K562 (cell line): ENCODE measurements at regions not wholly inside any gene's neighbourhood (a gene's known extent, or its start where the extent isn't known, plus 50 kb on each side); places are given as distances from the start of the nearest gene placed in this dataset.

Experiments
- ATAC-seq: fragments of 200-7000 bp; cut with Tn5 transposase; 3 replicates; pipeline ENCODE4 v1.9.1; 2020; ENCODE audit warnings: moderate library complexity
- BruUV-seq: library from RNA; stranded (reverse); fragments of 400-500 nt; replicated peaks from 2 replicates; lab custom pipeline; 2021; lab: Mats Ljungman, UMichigan
- CTCF ChIA-PET: fragments of 300-600 bp; formaldehyde crosslinking; extraction: SDS; loops from one replicate; lab custom pipeline; 2021; ENCODE audit warnings: low intra/inter-chr PET ratio; lab: Yijun Ruan, JAX
- POLR2A ChIA-PET: fragments of 300-600, 350-650 bp; sonication (Branson Sonifier 250); formaldehyde crosslinking; extraction: SDS; loops from one replicate; lab custom pipeline; 2021; ENCODE audit warnings: antibody characterized with exemption, inconsistent platforms; lab: Yijun Ruan, JAX
- DNase-seq, 4 experiments: peaks; one replicate each; pipeline versions ENCODE4 v3.0.0 to v3.0.0-alpha.2; 2011 to 2018; ENCODE audit warnings: low spot score in 3 of 4, mixed read lengths in 3 of 4; ENCODE audit errors: extremely low read depth in 1 of 4
- FAIRE-seq: peaks from 2 replicates; lab custom pipeline; 2011; peaks lifted over from hg19 to GRCh38; lab: Jason Lieb, UNC
- H2AFZ ChIP-seq: 2 replicates; pipeline ENCODE4 v1.6.0; 2011; ENCODE audit warnings: low read depth, low read length, control low read depth, inconsistent platforms
- H3K27ac ChIP-seq: fragments of 200-600 bp; 3 replicates; pipeline ENCODE4 v1.8.0; 2011; ENCODE audit warnings: low read depth, mild to moderate bottlenecking, control low read depth, inconsistent platforms, low read length, moderate library complexity, mixed read lengths; ENCODE audit errors: extremely low read depth
- H3K27me3 ChIP-seq, 2 experiments: fragments of 300-600 bp in 1 of 2; 2 replicates in 1 of 2; 3 replicates in 1 of 2; pipeline versions ENCODE4 v1.6.0 to v1.8.0; 2011; ENCODE audit warnings: inconsistent platforms in 2 of 2, low read length in 2 of 2, mild to moderate bottlenecking in 1 of 2, mixed read lengths in 1 of 2, moderate library complexity in 1 of 2; ENCODE audit not compliant: control insufficient read depth in 2 of 2, insufficient read depth in 2 of 2
- H3K36me3 ChIP-seq: fragments of 300-600 bp; 3 replicates; pipeline ENCODE4 v1.8.0; 2011; ENCODE audit warnings: mild to moderate bottlenecking, low read length, inconsistent platforms; ENCODE audit not compliant: control insufficient read depth, insufficient read depth
- H3K4me1 ChIP-seq, 2 experiments: fragments of 200-600 bp in 1 of 2; replicated peaks in 1 of 2; 2 replicates in 1 of 2; 3 replicates in 1 of 2; pipeline versions ENCODE4 v1.5.1 to v1.8.0; 2011; ENCODE audit warnings: inconsistent platforms in 2 of 2, low read length in 2 of 2, mild to moderate bottlenecking in 1 of 2, mixed read lengths in 1 of 2, moderate library complexity in 1 of 2; ENCODE audit not compliant: control insufficient read depth in 2 of 2, insufficient read depth in 2 of 2
- H3K4me2 ChIP-seq: 2 replicates; pipeline ENCODE4 v1.6.1; 2011; ENCODE audit warnings: low read length, control low read depth, inconsistent platforms, mixed read lengths; ENCODE audit not compliant: insufficient read depth
- H3K4me3 ChIP-seq: fragments of 200-600 bp; sonication (generic), shearing (Covaris generic); 2 replicates; pipeline ENCODE4 v1.5.1; 2016; ENCODE audit warnings: control low read depth, inconsistent platforms
- H3K79me2 ChIP-seq: fragments of 200-600 bp; 3 replicates; pipeline ENCODE4 v1.8.0; 2011; ENCODE audit warnings: low read length, inconsistent platforms; ENCODE audit not compliant: control insufficient read depth, insufficient read depth
- H3K9ac ChIP-seq, 2 experiments: 2 replicates each; pipeline versions ENCODE4 v1.6.0 to v1.6.1; 2011; ENCODE audit warnings: low read depth in 2 of 2, low read length in 2 of 2, control low read depth in 1 of 2, inconsistent platforms in 1 of 2, mild to moderate bottlenecking in 1 of 2, mixed read lengths in 1 of 2; ENCODE audit not compliant: insufficient read depth in 1 of 2
- H3K9me1 ChIP-seq: one replicate; pipeline ENCODE4 v1.6.0; 2011; ENCODE audit warnings: inconsistent platforms, mild to moderate bottlenecking, low read length, moderate library complexity; ENCODE audit not compliant: control insufficient read depth, insufficient read depth
- H3K9me3 ChIP-seq: replicated peaks from 2 replicates; pipeline ENCODE4 v1.5.1; 2011; ENCODE audit warnings: low read depth, low read length, inconsistent platforms; ENCODE audit not compliant: control insufficient read depth, insufficient read depth
- H4K20me1 ChIP-seq: replicated peaks from 2 replicates; pipeline ENCODE4 v1.6.1; 2011; ENCODE audit warnings: low read length, inconsistent platforms, mixed read lengths; ENCODE audit not compliant: control insufficient read depth, insufficient read depth
- CBX3 ChIP-seq, 2 experiments: IDR thresholded peaks; 1 replicate in 1 of 2; 2 replicates in 1 of 2; pipeline ENCODE4 v1.6.1; 2012; ENCODE audit warnings: inconsistent platforms in 2 of 2, low read length in 2 of 2, borderline replicate concordance in 1 of 2, control low read depth in 1 of 2
- KLF13 ChIP-seq: fragments of 450-650 bp; IDR thresholded peaks from 2 replicates; pipeline ENCODE4 v1.6.1; 2016; ENCODE audit warnings: missing genetic modification characterization, low read depth, mild to moderate bottlenecking, missing compliant biosample characterization, moderate library complexity, borderline replicate concordance
- KLF16 ChIP-seq: IDR thresholded peaks from 2 replicates; pipeline ENCODE4 v1.6.1; 2016; ENCODE audit warnings: antibody characterized with exemption
- MAFK ChIP-seq: IDR thresholded peaks from 2 replicates; pipeline ENCODE4 v1.6.1; 2011; ENCODE audit warnings: low read length, improper control_type of control experiment
- MTA1 ChIP-seq: fragments of 450-650 bp; IDR thresholded peaks from 2 replicates; pipeline ENCODE4 v1.6.1; 2017; ENCODE audit warnings: borderline replicate concordance
- SRSF9 ChIP-seq: fragments of 200-400 bp; formaldehyde crosslinking; IDR thresholded peaks from 2 replicates; pipeline ENCODE4 v1.6.1; 2017; ENCODE audit warnings: low read depth, low read length, borderline replicate concordance
- ZBTB17 ChIP-seq: fragments of 450-650 bp; formaldehyde crosslinking; IDR thresholded peaks from 2 replicates; pipeline ENCODE4 v1.4.0; 2020; ENCODE audit warnings: mild to moderate bottlenecking
- WGBS: fragments of 100-300 bp; shearing (Covaris generic); methylation state at CpG from one replicate; pipeline ENCODE4 v1.1.6; 2016; ENCODE audit warnings: low coverage, mixed read lengths; ENCODE audit not compliant: insufficient coverage; ENCODE audit errors: missing lambda C conversion rate; 5-methylcytosine and 5-hydroxymethylcytosine counted together
- in situ Hi-C: fragments of 300-500 bp; cut with MboI; formaldehyde crosslinking; loops from 4 replicates; pipeline ENCODE4 v1.15.0; 2018; ENCODE audit warnings: inconsistent platforms, mixed read lengths
- intact Hi-C: fragments of 100-400 bp; cut with micrococcal nuclease; formaldehyde crosslinking; loops from 2 replicates; pipeline ENCODE4 v1.14.2; 2022
- TF ChIP-seq, protein P1 (sequence below): sonication (generic); formaldehyde crosslinking; IDR thresholded peaks from 2 replicates; pipeline ENCODE4 v1.8.0; 2022; ENCODE audit warnings: missing genetic modification reagents, mild to moderate bottlenecking, moderate library complexity, borderline replicate concordance

GRCh38 chr4:137812258-137812657 is 280.0 kb upstream of the PCDH18 start:
- Histone ChIP-seq H3K4me1 (no peaks in the 10 kb centered on the region), H3K27me3 (no peaks in the 10 kb centered on the region), H3K9me3 (no peaks in the 10 kb centered on the region), H4K20me1 (no peaks in the 10 kb centered on the region), H3K79me2 (no peaks in the 10 kb centered on the region), H3K27ac (no peak overlapping the region), H3K36me3 (no peaks in the 10 kb centered on the region), H2AFZ (no peak overlapping the region), H3K9ac (no peak overlapping the region), H3K9me1 (no peaks in the 10 kb centered on the region), H3K4me2 (no peak overlapping the region), H3K4me3 (no peak overlapping the region)
- 12% methylated on average over 4 of the region's 4 CpGs for WGBS
- POLR2A ChIA-PET = no interaction called here
- no peak for DNase-seq
- FAIRE-seq = no peak
- no peak for TF ChIP-seq KLF16
- no peak for TF ChIP-seq MAFK
- no peak for TF ChIP-seq ZBTB17 (CRISPR knock-in tag)
- no peak for TF ChIP-seq SRSF9
- TF ChIP-seq KLF13 = no peak
- TF ChIP-seq, protein P1, sequence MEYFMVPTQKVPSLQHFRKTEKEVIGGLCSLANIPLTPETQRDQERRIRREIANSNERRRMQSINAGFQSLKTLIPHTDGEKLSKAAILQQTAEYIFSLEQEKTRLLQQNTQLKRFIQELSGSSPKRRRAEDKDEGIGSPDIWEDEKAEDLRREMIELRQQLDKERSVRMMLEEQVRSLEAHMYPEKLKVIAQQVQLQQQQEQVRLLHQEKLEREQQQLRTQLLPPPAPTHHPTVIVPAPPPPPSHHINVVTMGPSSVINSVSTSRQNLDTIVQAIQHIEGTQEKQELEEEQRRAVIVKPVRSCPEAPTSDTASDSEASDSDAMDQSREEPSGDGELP (CRISPR knock-in tag) = no peak
- no peak for TF ChIP-seq MTA1
- TF ChIP-seq CBX3 (IDR thresholded peaks at IDR 0.05; ENCODE audit: borderline replicate concordance in 1 of 2, low read length in 2 of 2) = no peak
- no peak for ATAC-seq
- intact Hi-C loops (no loop called here), in situ Hi-C loops (no loop called here)
- BruUV-seq = no TSS peak
- CTCF ChIA-PET = no interaction called here
